ENCODE measurements at regions not wholly inside any gene's neighbourhood (a gene's known extent, or its start where the extent isn't known, plus 50 kb on each side); places are given as distances from the start of the nearest gene placed in this dataset.

DNA sequence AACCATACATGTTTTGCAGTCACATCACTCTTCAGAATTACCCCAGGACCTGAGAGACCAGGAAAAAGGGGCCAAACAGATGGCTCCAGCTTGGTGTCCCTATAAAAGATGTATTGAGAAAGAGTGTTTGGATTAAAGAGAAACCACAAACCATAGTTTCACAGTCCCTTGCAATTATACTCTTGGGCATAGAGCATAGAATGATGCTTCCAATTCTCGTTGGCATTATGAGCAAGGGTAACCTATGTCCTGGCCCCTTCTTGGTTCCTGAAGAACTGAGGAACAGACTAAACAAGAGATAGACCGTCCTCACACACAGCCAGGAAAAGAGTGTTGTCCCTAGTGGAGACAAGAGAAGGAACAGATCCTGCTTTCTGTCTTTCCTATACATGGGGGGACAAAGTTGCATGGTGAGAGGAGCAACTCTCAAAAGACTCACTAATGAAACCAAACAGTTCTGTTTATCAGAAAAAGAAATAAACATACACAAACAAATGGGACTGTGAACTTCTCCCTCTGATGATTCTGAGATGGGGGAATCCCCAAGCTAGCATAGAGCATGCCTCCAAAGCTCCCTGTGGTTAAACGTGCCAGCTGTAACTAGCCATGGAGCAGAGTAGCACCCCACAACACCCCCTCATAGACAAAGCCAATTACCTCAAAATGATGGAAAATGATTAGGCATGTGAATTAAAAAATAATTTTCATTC, 908.6 kb downstream of the NTRK3 start:
- DNase-seq = no peak

DNA sequence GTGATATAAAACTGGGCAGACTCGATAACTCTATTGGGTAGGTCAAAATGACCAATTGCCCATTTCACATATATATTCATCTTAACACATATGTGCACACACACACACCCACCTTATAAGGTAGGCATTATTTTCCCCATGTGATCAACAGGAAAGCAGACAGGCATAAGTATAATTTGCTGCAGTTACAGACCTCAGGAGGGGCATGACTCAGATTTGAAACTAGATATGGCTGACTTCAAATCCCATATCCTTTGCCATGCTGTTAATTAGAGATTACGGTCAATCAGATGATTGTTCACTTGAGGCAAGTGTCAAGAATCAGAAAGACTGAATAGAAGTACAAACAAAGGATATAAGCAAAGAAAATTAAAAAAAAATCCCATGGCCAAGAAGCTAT, 910.6 kb downstream of the NTRK3 start:
- DNase-seq = no peak

DNA sequence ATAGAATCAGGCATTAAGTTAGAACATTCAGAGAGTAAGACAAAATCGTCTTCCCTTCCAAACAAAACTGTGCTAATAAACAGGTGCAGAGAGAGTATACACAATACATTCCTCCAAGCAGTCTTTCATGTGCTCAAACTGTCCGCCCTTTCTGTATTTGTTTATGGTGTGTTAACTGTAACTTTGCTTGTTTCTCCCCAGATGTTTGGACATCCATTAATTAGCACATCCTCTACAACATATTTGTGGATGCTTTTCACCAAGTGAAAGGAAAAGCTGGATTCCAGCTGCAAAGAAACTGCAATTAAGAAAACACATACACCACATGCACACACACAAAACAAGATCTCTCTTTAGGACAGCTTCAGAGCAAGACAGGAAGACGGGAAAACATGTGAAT, 912.6 kb downstream of the NTRK3 start:
- no peak for DNase-seq

DNA sequence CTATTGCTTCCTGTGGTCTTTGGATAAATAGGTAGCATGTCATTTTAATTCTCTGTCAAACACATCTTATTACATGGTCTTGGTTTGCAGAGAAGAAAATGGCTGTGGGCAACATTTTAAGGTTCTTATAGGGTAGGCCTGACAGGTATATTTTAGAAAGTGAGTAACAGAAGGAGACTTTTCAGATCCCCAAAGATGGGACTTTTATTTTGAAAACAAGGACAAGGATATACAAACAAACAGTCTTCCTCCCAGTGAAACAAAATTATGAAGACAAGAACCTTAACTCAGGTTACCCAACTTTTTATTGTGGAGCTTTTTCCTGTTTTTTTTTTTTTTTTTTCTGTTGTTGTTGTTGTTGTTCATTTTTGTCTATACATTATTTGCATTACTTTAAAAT, 916.2 kb downstream of the NTRK3 start:
- DNase-seq = no peak

DNA sequence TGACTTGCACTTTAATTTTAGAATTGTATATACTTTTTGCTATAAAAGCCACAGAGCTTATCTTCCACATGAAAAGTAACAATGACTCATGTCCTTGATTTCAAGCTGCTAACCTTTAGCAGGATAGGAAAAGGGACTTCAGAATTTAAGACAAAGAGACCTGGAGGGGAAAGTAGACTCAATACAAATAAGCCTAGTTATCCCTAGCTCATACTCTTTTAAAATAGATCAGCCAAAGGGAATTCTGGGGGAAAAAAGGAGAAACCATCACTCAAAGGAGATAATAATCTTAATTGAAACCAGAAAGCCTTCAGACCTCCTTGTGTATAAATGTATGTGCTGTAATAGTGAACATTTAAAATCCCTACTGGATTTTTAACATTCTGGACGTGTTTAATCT, 930.3 kb downstream of the NTRK3 start:
- DNase-seq = no peak

DNA sequence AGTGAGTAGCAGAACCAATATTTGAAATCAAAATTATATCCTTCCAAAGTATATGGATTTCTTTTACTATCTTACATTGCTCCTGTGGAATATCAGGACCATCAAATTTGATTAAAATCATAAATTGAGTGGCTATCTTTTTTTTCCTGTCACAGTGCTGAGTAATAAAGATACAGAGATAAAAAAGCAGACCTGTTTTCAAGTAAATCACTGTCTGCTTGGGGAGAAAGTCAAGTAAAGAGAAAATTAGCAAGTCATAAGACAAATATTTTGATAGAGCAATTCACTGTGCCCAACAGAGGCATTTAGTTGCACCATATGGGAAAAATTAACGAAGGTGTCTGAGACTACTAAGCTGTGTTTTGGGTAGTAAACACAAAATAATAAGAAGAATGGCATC, 933.7 kb downstream of the NTRK3 start:
- no peak for DNase-seq

DNA sequence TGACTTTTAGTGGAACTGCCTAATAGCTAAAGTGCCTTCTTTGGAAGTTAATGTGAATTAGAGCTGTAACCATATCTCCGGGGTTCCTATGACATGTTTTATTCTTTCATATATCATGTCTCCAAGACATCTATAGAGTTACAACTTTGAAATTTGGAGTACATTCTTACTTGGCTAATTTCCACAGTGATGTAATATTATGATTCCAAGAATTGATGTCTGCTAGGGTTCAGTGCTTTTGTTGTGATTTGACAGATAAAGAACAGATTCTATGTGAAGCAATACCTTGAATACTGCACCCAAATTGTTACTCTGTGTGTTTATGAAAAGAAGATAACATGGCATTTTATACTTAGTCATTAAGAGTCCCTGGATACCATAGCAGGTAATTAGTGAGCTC, 934.3 kb downstream of the NTRK3 start:
- no peak for DNase-seq

DNA sequence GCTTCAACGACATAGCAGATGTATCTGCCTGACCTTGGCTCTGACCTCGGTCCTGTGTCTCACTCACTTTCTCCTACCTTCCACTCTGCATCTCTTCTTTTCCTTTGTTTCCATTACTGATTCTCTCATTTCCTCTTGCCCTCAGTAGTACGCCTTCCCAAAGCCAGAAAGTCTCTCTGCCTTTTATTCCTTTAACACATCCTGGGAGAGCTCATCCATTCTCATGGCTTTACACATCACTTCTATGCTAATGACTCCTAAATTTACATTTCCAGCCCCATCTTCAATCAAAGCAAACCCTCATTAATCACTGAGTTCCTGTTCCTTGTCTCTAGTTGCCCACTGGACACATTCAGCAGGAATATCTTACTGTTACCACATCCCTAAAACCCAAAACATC, 938.6 kb downstream of the NTRK3 start:
- DNase-seq = no peak

DNA sequence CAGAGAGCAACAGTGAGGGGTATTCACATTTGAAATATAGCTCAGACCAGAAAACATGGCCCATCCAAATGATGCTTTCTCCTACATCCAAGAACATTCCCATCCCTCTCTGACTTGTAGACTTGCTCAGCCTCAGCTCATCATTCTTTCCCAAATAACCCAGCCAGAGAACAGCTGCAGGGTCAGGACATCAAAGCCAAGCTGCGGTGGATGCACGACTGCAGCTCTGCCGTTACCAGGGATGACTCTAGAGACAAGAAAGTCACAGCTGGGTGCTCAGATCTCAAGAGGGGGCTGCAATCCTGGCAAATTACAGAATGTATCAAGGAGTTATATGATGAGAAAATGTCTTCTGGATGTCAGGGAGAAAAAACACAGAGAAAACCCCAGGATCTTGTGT, 944.3 kb downstream of the NTRK3 start:
- DNase-seq = no peak

DNA sequence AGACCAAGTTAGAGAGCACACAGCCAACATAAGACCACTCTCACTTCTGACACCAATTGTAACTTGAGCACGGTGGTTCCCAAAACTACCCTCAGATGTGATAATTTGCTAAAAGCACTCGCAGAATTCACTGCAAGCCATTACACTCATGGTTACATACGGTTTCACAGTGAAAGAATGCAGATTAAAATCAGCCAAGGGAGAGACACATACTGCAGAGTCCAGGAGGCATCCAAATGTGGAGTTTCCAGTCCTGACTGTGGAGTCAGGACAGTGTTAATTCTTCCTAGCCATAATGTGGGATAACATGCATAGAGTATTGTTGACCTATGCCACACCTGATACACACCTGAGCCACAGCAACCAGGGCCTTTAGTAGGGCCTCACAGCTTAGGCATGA, 956.4 kb downstream of the NTRK3 start:
- no peak for DNase-seq

DNA sequence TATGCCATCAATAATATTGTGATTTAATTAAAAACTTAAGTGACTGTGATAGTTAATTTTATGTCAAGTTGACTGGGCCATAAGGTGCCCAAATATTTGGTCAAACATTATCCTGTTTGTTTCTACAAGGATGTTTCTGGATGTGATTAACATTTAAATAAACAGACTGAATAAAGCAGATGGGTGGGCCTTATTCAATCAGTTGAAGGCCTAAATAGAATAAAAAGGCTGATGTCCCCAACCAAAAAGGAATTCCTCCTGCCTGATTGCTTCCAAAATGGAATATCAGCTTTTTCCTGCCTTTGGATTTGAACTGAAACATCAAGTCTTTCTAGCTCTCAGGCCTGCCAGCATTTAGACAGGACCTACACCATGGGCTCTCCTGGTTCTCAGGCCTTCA, 961.7 kb downstream of the NTRK3 start:
- DNase-seq = no peak

DNA sequence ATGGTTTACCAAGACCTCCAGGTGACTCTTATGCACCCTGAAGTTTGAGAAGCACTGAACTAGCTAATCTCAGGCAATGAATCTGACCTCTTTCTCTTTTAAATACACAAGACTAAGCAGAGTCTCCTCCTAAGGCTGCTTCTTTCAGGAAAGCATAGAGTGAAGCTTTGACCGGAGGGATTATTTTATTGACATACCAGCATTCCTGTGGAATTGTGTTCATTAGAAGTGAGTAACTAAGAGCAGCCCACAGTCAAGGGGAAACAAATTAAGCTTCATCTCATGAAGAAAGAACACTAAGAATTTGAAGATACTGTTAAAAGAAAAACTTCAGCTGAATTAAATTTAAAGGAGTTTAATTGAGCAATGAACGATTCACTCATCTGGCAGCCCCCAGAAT, 963.5 kb downstream of the NTRK3 start:
- no peak for DNase-seq

DNA sequence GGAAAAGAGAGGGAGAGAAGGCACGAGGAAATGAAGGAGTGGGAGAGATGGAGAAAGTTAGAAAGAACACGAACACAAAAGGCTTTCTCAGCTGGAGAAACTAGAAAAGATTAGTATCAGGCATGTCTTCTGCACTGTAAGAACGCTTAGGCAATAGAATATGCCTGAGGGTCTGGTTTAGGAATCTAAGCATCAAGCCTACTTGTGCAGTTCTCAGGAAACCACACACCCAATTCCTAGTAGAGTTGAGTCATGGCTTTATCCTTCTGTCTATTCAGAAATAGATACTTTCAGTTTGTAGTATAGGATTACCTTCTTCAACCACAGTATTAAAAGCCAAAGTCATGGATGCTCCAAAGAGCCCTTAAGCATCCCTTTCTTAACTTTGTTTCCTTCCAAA, 969.4 kb downstream of the NTRK3 start:
- DNase-seq = no peak

DNA sequence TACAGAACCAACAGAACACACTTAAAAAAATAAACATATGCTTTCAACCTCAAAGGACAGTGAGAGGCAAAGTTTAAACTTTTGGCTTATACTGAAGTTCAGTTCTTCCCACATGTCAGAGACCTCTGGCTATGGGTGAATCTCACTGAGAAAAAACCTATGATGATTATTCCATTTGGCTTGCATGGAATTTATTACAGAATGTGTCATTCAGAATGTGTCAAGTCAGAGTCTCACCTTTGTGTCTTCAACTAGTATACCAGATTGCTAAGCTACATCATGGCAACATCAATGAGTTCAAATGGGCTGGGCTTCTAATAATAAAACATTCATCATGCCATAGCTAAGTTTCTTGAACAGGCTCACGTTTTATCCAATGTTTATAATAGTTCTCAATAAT, 987.0 kb downstream of the NTRK3 start:
- no peak for DNase-seq

DNA sequence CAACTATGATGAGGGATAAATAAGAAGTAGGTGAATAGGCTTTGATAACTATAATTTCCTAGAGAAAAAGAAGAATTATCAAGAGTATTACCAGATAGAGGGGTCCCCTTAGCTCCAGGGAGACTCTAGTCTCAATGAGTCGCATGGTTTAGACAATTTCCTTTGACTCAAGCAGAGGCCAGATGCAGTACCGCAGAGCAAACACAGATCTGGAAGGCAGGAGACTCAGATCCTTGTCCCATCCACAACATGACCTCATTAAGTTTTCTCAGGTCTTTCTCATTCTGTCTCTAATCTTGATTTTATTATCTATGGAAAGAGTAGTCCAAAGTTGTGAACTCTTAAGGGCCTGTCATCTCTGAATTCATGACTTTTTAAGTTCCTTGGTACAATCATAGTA, 987.9 kb downstream of the NTRK3 start:
- no peak for DNase-seq

DNA sequence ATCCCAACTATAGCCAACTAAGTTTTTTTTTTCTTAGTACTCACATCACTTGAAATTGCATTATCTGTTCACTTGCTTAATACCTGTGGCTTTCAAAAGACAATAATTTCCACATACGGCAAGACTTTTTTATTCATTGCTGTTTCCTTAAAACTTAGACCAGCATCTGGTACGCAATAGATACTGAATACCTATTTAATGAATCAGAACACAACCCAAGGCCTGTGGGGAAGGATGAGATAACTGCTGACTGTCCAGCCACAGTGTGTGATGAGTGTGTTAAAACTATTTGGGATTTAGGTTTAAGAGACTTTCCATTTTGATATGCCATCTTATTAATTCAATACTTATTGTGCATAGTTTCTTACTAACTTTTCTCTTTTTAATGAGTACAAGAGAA, 988.7 kb downstream of the NTRK3 start:
- DNase-seq = no peak

DNA sequence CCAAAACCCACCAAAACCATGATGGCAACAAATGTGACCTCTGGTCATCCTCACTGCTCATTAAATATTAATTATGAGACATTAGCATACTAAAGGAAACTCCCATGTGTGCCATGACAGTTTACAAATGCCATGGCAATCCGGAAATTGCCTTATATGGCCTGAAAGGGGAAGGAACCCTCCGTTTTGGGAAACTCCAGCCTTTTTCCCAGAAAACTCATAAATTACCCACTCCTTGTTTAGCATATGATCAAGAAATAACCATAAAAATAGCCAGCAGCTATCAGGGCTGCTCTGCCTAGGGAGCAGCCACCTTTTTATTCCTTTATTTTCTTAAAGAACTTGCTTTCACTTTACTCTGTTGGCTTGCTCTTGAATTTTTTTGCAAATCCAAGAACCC, 992.7 kb downstream of the NTRK3 start:
- DNase-seq = no peak

DNA sequence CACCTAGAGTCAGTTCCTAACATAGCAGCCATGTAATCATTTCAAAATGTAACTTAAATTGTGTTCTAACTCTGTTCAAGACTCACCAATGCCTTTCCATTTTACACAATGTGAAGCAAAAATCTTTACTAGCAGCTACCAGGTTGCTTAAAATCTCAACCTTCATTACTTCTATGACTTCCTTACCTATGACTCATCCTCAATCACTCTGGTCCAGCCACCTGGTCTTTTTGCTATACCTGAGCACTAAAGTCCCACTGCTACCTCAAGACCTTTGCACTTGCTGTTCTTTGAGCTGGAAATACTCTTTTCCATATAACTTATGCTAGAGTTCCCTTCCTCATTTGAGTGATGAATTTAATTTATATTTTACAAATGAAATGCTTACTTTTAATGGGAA, 993.2 kb downstream of the NTRK3 start:
- no peak for DNase-seq

DNA sequence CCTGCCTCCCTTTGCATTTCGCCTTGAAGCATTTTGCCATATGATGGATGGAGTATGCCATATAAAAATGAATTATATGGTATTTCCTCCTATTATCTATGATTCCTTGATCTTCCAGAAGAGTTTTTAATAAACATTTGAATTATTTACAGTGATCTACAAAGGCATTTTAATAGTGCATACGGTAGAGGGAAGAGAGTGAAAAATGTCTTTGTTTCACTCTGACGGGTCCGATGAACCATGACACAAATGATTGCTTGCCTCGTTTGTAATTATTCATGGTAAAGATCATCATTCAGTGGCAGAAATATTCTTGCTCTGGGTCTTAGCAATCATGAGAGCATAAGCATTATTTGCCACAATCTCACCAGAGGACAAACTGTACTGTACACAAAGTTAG, 1010.9 kb downstream of the NTRK3 start:
- no peak for DNase-seq

DNA sequence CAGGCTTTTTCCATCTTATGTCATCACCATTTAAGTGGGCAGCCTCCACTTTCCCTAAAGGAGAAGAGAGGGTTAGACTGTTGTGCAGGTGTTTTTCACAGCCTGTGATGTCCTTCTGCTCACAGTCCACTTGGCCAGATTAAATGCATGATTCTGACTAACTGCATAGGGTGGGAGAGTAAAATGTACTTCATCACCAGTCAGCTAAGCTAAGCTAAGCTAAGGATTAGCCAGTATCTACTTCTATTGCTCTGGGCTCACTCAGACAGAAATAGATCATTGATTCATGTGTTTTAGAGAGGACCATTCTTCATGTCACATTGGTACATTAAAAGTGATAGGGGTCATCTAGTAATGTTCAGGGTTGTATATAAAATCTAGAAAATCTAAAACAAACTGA, 1013.1 kb downstream of the NTRK3 start:
- DNase-seq = no peak

DNA sequence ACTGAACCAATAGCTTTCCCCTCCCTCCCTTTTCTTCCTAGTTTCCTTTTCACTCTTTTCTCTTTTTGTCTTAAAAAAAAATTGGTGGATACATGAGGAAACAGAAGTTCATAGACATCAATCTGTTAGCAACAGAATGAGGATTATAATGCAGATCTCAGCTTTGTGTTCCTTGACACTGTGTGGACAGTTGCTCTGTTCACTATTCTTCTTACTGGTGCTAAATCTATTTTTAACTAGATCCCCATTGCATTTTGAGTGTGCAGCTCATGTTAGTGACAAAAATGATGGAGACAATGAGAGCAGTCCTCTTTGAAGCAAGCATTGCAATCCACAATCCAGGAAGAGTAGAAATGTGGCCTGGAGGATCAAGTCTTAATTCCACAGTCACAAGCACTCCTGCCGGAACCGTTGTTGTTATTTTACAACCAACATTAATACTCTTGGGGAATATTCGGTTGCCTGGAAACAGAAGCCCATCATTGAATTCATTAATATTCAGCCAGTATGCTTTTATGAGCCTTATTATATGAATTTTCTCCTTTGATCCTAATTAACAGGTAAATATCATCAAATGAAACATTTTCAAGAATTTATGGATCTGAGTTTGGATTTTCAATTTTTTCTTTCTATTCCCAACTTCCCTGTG, 1016.8 kb downstream of the NTRK3 start:
- DNase-seq = no peak

DNA sequence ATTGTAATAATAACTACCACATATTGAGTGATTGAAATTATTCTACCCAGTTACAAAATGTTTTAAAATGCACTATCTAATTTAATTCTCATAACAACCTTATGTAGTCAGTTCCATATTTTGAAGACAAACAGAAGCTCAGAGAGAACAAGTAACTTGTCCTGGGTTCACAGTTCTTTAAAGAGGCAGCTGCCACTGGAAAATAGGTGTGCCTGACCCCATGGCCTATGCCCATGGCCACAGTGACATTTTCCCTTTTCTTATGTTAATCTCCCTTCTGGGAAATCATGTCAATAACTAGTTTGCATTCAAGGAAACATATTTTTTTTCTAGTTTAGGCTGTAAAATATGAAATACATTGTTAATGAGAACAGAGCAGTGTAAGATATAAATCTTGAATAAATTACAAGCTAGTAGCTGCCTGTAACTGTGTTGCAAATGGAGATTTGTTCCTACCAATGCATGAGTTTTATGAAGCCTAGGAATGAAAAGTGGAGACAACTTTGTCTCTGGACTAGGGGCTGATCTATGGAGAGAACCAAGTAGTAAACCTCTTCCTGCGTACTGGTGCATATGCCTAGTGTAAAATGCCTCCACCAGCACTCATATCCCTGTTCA, 1018.0 kb downstream of the NTRK3 start:
- no peak for DNase-seq

DNA sequence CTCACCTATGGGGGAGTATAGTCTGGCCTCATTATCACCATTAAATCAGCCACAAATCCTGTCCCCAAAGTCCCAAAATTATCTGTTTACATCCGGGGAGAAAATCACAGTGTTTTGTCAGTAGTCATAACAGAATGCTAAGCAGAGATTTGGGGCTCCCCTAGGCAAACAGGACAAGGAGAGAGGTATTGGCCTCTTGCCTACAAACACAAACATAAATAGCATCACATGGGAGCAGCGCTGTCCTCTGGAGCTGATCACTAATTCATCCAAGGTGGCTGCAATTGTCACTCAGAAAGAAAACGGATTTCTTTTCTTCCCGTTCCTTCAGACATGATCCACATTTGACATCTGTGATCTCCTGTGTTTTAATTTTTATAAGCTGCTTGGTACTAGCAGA, 1028.1 kb downstream of the NTRK3 start:
- no peak for DNase-seq

DNA sequence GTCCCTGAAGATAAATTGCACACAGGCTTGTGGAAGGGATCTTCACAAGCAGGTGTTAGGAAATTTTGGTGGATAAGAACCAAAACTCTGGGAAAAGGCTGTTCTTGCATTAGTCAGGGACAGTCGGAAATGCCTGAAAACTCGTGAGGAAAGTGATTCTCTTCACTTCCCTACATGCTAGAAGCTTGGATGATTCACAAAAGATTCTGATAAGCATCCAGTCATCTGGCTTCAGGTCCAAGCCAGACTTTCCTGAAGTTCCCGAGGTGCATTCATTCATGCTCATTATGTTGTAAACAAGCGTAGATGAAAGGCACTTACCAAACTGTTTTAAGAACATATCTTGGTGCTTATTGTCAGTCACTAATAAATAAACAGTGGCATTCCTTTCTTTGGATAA, 1028.7 kb downstream of the NTRK3 start:
- no peak for DNase-seq

DNA sequence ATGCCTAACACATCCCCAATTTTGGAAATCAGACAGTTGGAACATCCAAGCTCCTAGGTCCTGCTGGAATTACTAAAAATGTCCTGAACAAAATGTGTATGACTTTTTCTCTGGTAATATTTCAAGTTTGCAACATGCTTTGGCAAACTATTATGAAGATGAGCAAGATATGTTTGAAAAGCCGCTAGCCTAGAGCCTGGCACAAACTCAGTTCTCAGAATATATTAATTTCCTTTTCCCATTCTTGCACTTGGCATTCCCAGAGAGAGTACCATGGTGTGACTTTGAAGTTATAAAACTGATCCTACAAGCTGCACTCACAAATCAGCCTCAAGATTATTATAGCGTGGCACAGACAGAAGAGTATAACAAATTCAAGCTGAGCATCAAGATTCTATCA, 1031.1 kb downstream of the NTRK3 start:
- DNase-seq = no peak

All from KG1 (cell line).